NT2/D1 (cell line): ENCODE measurements at regions not wholly inside any gene's neighbourhood (a gene's known extent, or its start where the extent isn't known, plus 50 kb on each side); places are given as distances from the start of the nearest gene placed in this dataset.

Source experiments
- DNase-seq: peaks from one replicate; pipeline ENCODE4 v3.0.0-alpha.2; 2011; ENCODE audit warnings: low read depth, low spot score
- H3K27me3 ChIP-seq: 2 replicates; pipeline ENCODE4 v1.6.0; 2011; ENCODE audit warnings: mild to moderate bottlenecking; ENCODE audit not compliant: insufficient read length, insufficient read depth
- H3K36me3 ChIP-seq: 2 replicates; pipeline ENCODE4 v1.6.1; 2011; ENCODE audit warnings: mild to moderate bottlenecking, low read length, mixed read lengths; ENCODE audit not compliant: insufficient read depth, insufficient read length
- H3K4me1 ChIP-seq: 2 replicates; pipeline ENCODE4 v1.5.1; 2011; ENCODE audit not compliant: insufficient read depth, insufficient read length
- H3K4me3 ChIP-seq: 2 replicates; pipeline ENCODE4 v1.5.1; 2011; ENCODE audit warnings: low read depth; ENCODE audit not compliant: insufficient read length
- H3K9ac ChIP-seq: 2 replicates; pipeline ENCODE4 v1.6.0; 2011; ENCODE audit warnings: low read depth; ENCODE audit not compliant: insufficient read length
- H3K9me3 ChIP-seq: 2 replicates; pipeline ENCODE4 v1.5.1; 2011; ENCODE audit warnings: mild to moderate bottlenecking, low read length; ENCODE audit not compliant: insufficient read depth
- SUZ12 ChIP-seq: IDR thresholded peaks from 2 replicates; pipeline ENCODE4 v1.6.1; 2011; ENCODE audit not compliant: insufficient read length, insufficient read depth; ENCODE audit errors: extremely low read depth
- YY1 ChIP-seq: IDR thresholded peaks from 2 replicates; pipeline ENCODE4 v1.6.1; 2011; ENCODE audit not compliant: insufficient read length, insufficient read depth
- ZNF274 ChIP-seq: IDR thresholded peaks from 2 replicates; pipeline ENCODE4 v1.6.1; 2011; ENCODE audit warnings: mild to moderate bottlenecking, low read depth, low read length

GRCh38 chr15:46751303-46751702 lies 966.0 kb upstream of the SEMA6D start:
- no peaks in the 10 kb centered on the region for H3K36me3 ChIP-seq
- no peaks in the 10 kb centered on the region for H3K4me1 ChIP-seq
- H3K9ac ChIP-seq: no peak overlapping the region
- peaks cover 8% of the 10 kb centered on the region; the same call in 1 of the 2 replicates for H3K9me3 ChIP-seq
- TF ChIP-seq ZNF274: no peak
- TF ChIP-seq SUZ12: no peak
- no peak for TF ChIP-seq YY1
- no peak overlapping the region for H3K4me3 ChIP-seq
- no peaks in the 10 kb centered on the region for H3K27me3 ChIP-seq
- no peak for DNase-seq

- Histone ChIP-seq H3K27me3 (no peaks in the 10 kb centered on the region), H3K4me1 (no peaks in the 10 kb centered on the region), H3K9me3 (peaks cover 8% of the 10 kb centered on the region; the same call in 1 of the 2 replicates), H3K36me3 (no peaks in the 10 kb centered on the region), H3K9ac (no peak overlapping the region), H3K4me3 (no peak overlapping the region)
- no peak for DNase-seq
- TF ChIP-seq SUZ12 (no peak), YY1 (no peak), ZNF274 (no peak)
Measured at GRCh38 chr15:46753946-46754345, 963.4 kb upstream of the SEMA6D start.

- TF ChIP-seq SUZ12: no peak
- no peak for TF ChIP-seq ZNF274
- no peak for TF ChIP-seq YY1
- no peak for DNase-seq
- no peak overlapping the region for H3K9ac ChIP-seq
- no peak overlapping the region for H3K4me3 ChIP-seq
- H3K27me3 ChIP-seq: no peaks in the 10 kb centered on the region
- H3K4me1 ChIP-seq: no peaks in the 10 kb centered on the region
- H3K36me3 ChIP-seq: no peaks in the 10 kb centered on the region
- 0 out of 2 replicates have a peak, but pooled peaks cover under 1% of the 10 kb centered on the region for H3K9me3 ChIP-seq
Measured at GRCh38 chr15:46763091-46763490, 954.2 kb upstream of the SEMA6D start.

- Histone ChIP-seq H3K36me3 (no peaks in the 10 kb centered on the region), H3K27me3 (no peaks in the 10 kb centered on the region), H3K4me3 (no peak overlapping the region), H3K9ac (no peak overlapping the region), H3K9me3 (peaks cover 12% of the 10 kb centered on the region), H3K4me1 (no peaks in the 10 kb centered on the region)
- no peak for DNase-seq
- TF ChIP-seq ZNF274 (no peak), SUZ12 (no peak), YY1 (no peak)
Measured at GRCh38 chr15:46764851-46765250, 952.5 kb upstream of the SEMA6D start.

- H3K4me1 ChIP-seq: no peaks in the 10 kb centered on the region
- H3K9me3 ChIP-seq: peaks cover 12% of the 10 kb centered on the region
- no peaks in the 10 kb centered on the region for H3K27me3 ChIP-seq
- H3K4me3 ChIP-seq: no peak overlapping the region
- H3K36me3 ChIP-seq: no peaks in the 10 kb centered on the region
- TF ChIP-seq YY1: no peak
- TF ChIP-seq ZNF274: no peak
- no peak for TF ChIP-seq SUZ12
- no peak for DNase-seq
- no peak overlapping the region for H3K9ac ChIP-seq
Measured at GRCh38 chr15:46766021-46766420, 951.3 kb upstream of the SEMA6D start.

DNA sequence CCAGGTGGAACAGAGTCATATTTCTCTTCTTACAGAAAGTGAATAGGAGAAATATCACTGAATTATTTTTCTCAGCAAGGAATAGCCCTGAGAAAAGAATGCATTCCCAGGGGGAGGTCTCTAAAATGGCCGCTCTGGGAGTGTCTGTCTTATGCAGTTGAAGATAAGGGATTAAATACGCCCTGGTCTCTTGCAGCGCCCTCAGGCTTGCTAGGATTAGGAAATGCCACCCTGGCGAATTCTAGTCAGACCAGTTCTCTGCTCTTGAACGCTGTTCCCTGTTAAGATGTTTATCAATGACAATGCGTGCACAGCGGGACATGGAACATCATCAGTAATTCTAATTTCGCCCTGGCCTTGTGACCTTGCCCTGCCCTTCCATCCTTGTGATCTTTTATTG lies 949.0 kb upstream of the SEMA6D start:
- H3K9ac ChIP-seq: no peak overlapping the region
- TF ChIP-seq YY1 (no peak), SUZ12 (no peak), ZNF274 (no peak)
- no peaks in the 10 kb centered on the region for H3K36me3 ChIP-seq
- H3K27me3 ChIP-seq: no peaks in the 10 kb centered on the region
- H3K9me3 ChIP-seq: peaks cover 12% of the 10 kb centered on the region
- no peak for DNase-seq
- H3K4me3 ChIP-seq: no peak overlapping the region
- H3K4me1 ChIP-seq: no peaks in the 10 kb centered on the region

- no peak for TF ChIP-seq YY1
- no peak for TF ChIP-seq SUZ12
- TF ChIP-seq ZNF274: no peak
- no peaks in the 10 kb centered on the region for H3K36me3 ChIP-seq
Measured at GRCh38 chr15:46773016-46773415, 944.3 kb upstream of the SEMA6D start.

More at GRCh38 chr15:46773016-46773415, 944.3 kb upstream of the SEMA6D start:
- Histone ChIP-seq H3K4me1 (no peaks in the 10 kb centered on the region), H3K27me3 (no peaks in the 10 kb centered on the region), H3K9me3 (peaks cover 12% of the 10 kb centered on the region), H3K4me3 (no peak overlapping the region), H3K9ac (no peak overlapping the region)
- DNase-seq: no peak
